Psoas muscle (tissue), 7 donors: ENCODE measurements at regions not wholly inside any gene's neighbourhood (a gene's known extent, or its start where the extent isn't known, plus 50 kb on each side); places are given as distances from the start of the nearest gene placed in this dataset.

Source experiments
- ATAC-seq, 4 donors: fragments of 200-7000 bp; cut with Tn5 transposase; one replicate each; pipeline ENCODE4 v1.9.1; 2020; ENCODE audit warnings: moderate library complexity in 3 of 4, mild to moderate bottlenecking in 2 of 4
- DNase-seq, 2 donors: peaks; one replicate each; pipeline ENCODE4 v3.0.0-alpha.2; 2020
- H3K27ac ChIP-seq: fragments of 200-600 bp; one replicate; pipeline ENCODE4 v1.8.0; 2022
- H3K27me3 ChIP-seq, 3 donors: fragments of 200-600 bp in 1 of 3; one replicate each; pipeline versions ENCODE4 v1.6.1 to v1.8.0; 2013 to 2022; ENCODE audit warnings: low read length in 2 of 3, mild to moderate bottlenecking in 2 of 3, moderate library complexity in 1 of 3; ENCODE audit not compliant: insufficient read depth in 3 of 3
- H3K36me3 ChIP-seq, 2 donors: fragments of 200-600 bp in 1 of 2; one replicate each; pipeline versions ENCODE4 v1.6.1 to v1.8.0; 2013 to 2022; ENCODE audit warnings: low read depth in 1 of 2, mild to moderate bottlenecking in 1 of 2, moderate library complexity in 1 of 2; ENCODE audit not compliant: insufficient read depth in 1 of 2
- H3K4me1 ChIP-seq: fragments of 200-600 bp; one replicate; pipeline ENCODE4 v1.8.0; 2022
- H3K4me3 ChIP-seq: fragments of 200-600 bp; one replicate; pipeline ENCODE4 v1.8.0; 2022; ENCODE audit warnings: mild to moderate bottlenecking
- H3K9me3 ChIP-seq: fragments of 200-600 bp; one replicate; pipeline ENCODE4 v1.8.0; 2022
- WGBS, 3 donors: extraction: QIAGEN DNeasy Blood & Tissue Kit; methylation state at CpG; one replicate each; pipeline versions ENCODE4 v1.1.6 to v1.1.7; 2013; 5-methylcytosine and 5-hydroxymethylcytosine counted together
- intact Hi-C, 2 donors: fragments of 100-400 bp; cut with DNase I; formaldehyde crosslinking; loops; one replicate each; pipeline versions ENCODE4 v1.11.0 to v1.14.2; 2022
- TF ChIP-seq, protein P1 (sequence below): fragments of 200-600 bp; IDR thresholded peaks from one replicate; pipeline ENCODE4 v1.8.0; 2022; ENCODE audit warnings: antibody characterized with exemption
- donor health status: healthy with polysubstance abuse.
- donor health status: DM: no; HTN: no; CAD: no; lungs with moderate emphysema.
- donor health status: Bipolar disorder and iron deficiency.
- donor health status: healthy.
- donor health status: DM: yes; HTN: yes; CAD: no.
- donor health status: DM: no; HTN: no; CAD: no.
- donor health status: DM: yes; HTN: yes; CAD: no.

GRCh38 chr3:72297481-72297880, 512.5 kb upstream of the PROK2 start:
- H3K27me3 ChIP-seq = no peaks in the 10 kb centered on the region
- ATAC-seq = no peak
- intact Hi-C loops = no loop called here

DNA sequence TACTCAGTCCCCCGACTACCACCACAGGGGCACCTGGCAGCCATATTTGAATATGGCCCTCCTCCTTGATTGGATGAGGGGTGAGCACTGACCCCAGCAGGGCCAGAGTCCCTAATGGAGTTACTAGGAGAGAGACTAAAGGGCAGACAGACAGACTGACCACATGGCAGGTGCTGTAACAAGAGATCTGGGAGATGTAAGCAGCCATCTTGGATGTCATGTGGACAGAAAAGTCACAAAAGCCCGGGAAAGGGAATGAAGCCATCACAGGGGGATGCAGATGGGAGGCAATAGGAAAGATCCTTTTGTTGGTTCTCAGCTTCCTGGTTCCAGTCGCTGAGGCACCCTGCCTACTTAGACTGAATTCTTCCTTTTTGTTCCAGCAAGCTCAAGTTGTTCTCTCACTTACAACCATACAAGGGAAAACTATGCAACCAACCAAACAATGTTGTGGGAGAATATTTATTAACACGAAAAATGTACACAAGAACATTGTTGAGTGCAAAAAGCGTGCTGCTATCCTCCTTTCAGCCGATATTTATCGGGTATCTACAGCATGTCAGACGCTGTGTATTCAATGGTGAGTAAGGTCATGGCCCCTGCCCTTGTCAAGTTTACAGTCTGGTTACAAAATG, 511.6 kb upstream of the PROK2 start:
- whole genome bisulfite sequencing, 3 donors = 83 to 91% (median 89%) methylated on average over 8 of the region's 8 CpGs
- Histone ChIP-seq H3K4me1 (peaks cover 9% of the 10 kb centered on the region), H3K27me3 (no peaks in the 10 kb centered on the region), H3K27ac (no peak overlapping the region), H3K4me3 (no peak overlapping the region), H3K36me3 (no peaks in the 10 kb centered on the region), H3K9me3 (no peaks in the 10 kb centered on the region)
- no peak for ATAC-seq
- TF ChIP-seq, protein P1, sequence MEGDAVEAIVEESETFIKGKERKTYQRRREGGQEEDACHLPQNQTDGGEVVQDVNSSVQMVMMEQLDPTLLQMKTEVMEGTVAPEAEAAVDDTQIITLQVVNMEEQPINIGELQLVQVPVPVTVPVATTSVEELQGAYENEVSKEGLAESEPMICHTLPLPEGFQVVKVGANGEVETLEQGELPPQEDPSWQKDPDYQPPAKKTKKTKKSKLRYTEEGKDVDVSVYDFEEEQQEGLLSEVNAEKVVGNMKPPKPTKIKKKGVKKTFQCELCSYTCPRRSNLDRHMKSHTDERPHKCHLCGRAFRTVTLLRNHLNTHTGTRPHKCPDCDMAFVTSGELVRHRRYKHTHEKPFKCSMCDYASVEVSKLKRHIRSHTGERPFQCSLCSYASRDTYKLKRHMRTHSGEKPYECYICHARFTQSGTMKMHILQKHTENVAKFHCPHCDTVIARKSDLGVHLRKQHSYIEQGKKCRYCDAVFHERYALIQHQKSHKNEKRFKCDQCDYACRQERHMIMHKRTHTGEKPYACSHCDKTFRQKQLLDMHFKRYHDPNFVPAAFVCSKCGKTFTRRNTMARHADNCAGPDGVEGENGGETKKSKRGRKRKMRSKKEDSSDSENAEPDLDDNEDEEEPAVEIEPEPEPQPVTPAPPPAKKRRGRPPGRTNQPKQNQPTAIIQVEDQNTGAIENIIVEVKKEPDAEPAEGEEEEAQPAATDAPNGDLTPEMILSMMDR = no peak
- DNase-seq = no peak
- intact Hi-C loops = no loop called here

More at GRCh38 chr3:72297481-72297880, 512.5 kb upstream of the PROK2 start:
- TF ChIP-seq, protein P1 = no peak
- H3K4me1 ChIP-seq = peaks cover 9% of the 10 kb centered on the region
- 95 to 96% (median 96%) methylated on average over 1 of the region's 1 CpG for WGBS, 3 donors
- H3K36me3 ChIP-seq = no peaks in the 10 kb centered on the region
- no peaks in the 10 kb centered on the region for H3K9me3 ChIP-seq
- no peak for DNase-seq
- no peak overlapping the region for H3K27ac ChIP-seq
- no peak overlapping the region for H3K4me3 ChIP-seq

DNA sequence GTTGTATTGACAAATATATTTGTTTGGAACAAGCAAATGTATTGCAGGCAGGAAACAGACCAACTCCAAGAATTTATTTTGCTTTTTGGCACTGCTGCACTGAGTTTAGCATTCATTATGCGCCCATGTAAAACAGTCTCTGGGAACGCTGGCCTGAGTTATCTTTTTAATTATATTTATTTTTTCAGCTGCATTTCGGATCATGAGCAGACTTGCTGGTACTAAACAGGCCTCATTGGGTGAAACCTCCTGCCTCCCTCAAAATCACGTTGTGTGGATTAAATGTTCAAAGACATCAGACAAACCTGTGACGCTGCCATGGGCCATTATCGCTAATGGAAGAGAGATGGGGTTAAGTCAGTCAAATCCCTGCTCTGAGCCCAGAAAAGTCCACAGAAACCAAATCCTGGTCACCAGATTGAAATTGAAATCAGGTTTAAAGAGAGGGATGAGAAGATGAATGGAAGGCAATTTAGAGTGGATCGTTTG, 511.1 kb upstream of the PROK2 start:
- DNase-seq (no peak), ATAC-seq (no peak)
- Histone ChIP-seq H3K4me1 (peaks cover 9% of the 10 kb centered on the region), H3K27me3 (no peaks in the 10 kb centered on the region), H3K36me3 (no peaks in the 10 kb centered on the region), H3K4me3 (no peak overlapping the region), H3K27ac (no peak overlapping the region), H3K9me3 (no peaks in the 10 kb centered on the region)
- TF ChIP-seq, protein P1 = no peak
- 94 to 96% (median 94%) methylated on average over 7 of the region's 7 CpGs for WGBS, 3 donors
- intact Hi-C loops = no loop called here

DNA sequence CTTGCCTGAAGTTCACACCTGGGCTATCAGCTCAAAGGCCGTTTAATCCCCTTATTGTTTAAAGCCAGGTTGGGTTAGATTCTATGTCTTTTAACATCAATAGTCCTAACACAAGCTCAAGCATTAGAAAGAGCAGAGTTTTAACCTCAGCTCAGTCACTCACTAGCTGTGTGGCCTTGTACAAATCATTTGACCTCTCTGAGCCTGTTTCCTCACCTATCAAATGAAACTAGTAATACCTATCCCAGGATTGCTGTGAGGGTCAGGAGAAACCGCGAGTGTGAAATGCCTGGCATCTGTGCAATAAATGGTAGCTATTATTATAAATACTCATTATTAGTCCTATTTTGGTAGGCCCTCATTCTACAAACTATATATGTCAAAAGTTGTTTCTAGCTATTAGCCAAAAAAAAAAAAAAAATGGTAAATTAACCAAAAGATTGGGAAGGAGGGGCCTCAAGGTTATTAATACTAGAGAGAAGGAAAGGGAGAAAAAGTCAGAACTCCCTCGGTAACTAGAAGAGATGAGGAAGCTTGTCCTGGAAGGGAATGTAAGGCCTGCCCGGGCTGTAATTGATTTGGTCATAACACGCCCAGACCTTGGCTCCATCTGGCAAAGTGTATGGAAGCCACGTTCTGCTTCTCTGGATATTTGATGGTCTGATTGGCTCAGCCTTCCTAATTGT, 510.5 kb upstream of the PROK2 start:
- intact Hi-C loops = no loop called here
- no peaks in the 10 kb centered on the region for H3K27me3 ChIP-seq
- H3K9me3 ChIP-seq = no peaks in the 10 kb centered on the region
- ATAC-seq (no peak), DNase-seq (no peak)
- no peak overlapping the region for H3K27ac ChIP-seq
- H3K4me1 ChIP-seq = peaks cover 9% of the 10 kb centered on the region
- TF ChIP-seq, protein P1 = no peak
- no peak overlapping the region for H3K4me3 ChIP-seq
- no peaks in the 10 kb centered on the region for H3K36me3 ChIP-seq
- 69 to 87% (median 84%) methylated on average over 7 of the region's 7 CpGs for WGBS, 3 donors
